ENCODE measurements at regions not wholly inside any gene's neighbourhood (a gene's known extent, or its start where the extent isn't known, plus 50 kb on each side); places are given as distances from the start of the nearest gene placed in this dataset.

- no peak overlapping the region for H3K4me2 ChIP-seq (ENCODE audit: extremely low read depth, insufficient read depth, low read length)
- no peak overlapping the region for H2AFZ ChIP-seq (ENCODE audit: low read length)
- no peaks in the 10 kb centered on the region for H3K4me1 ChIP-seq (ENCODE audit: control insufficient read depth, extremely low read depth, insufficient read depth, low read length)
- H3K27ac ChIP-seq (ENCODE audit: insufficient read depth, low read length), result no peak overlapping the region
- H3K36me3 ChIP-seq (ENCODE audit: control insufficient read depth, insufficient read depth, low read length), result no peaks in the 10 kb centered on the region
- H3K79me2 ChIP-seq (ENCODE audit: control insufficient read depth, insufficient read depth, low read length), result no peaks in the 10 kb centered on the region
- peaks cover 4% of the 10 kb centered on the region for H3K27me3 ChIP-seq (ENCODE audit: control insufficient read depth, insufficient read depth, low read length)
- H3K9ac ChIP-seq (ENCODE audit: insufficient read depth, low read length), result no peak overlapping the region
- no peaks in the 10 kb centered on the region for H3K9me3 ChIP-seq (ENCODE audit: control insufficient read depth, insufficient read depth, low read depth, low read length)
- no peak for TF ChIP-seq EZH2 (IDR thresholded peaks at IDR 0.05; ENCODE audit: low read length, missing control alignments)
- TF ChIP-seq, protein P1, sequence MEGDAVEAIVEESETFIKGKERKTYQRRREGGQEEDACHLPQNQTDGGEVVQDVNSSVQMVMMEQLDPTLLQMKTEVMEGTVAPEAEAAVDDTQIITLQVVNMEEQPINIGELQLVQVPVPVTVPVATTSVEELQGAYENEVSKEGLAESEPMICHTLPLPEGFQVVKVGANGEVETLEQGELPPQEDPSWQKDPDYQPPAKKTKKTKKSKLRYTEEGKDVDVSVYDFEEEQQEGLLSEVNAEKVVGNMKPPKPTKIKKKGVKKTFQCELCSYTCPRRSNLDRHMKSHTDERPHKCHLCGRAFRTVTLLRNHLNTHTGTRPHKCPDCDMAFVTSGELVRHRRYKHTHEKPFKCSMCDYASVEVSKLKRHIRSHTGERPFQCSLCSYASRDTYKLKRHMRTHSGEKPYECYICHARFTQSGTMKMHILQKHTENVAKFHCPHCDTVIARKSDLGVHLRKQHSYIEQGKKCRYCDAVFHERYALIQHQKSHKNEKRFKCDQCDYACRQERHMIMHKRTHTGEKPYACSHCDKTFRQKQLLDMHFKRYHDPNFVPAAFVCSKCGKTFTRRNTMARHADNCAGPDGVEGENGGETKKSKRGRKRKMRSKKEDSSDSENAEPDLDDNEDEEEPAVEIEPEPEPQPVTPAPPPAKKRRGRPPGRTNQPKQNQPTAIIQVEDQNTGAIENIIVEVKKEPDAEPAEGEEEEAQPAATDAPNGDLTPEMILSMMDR (conservative IDR thresholded peaks at IDR 0.05 in 1 of 2, IDR thresholded peaks at IDR 0.05 in 1 of 2; ENCODE audit: low read depth in 1 of 2, low read length in 2 of 2), result no peak
- no peak overlapping the region for H3K4me3 ChIP-seq (replicated peaks in 1 of 4; ENCODE audit: control extremely low read depth in 1 of 4, insufficient read depth in 1 of 4, low read depth in 3 of 4, low read length in 4 of 4)
- H4K20me1 ChIP-seq (ENCODE audit: control insufficient read depth, extremely low read depth, insufficient read depth, low read length), result no peaks in the 10 kb centered on the region
- peak in 1 of 2 donors; percentile 10 for DNase-seq (ENCODE audit: low read depth in 2 of 2)
Observed at GRCh38 chr9:38119560-38120236, 50.7 kb upstream of the SHB start.

- Histone ChIP-seq H3K9ac (ENCODE audit: insufficient read depth, low read length) (no peak overlapping the region), H3K4me2 (ENCODE audit: extremely low read depth, insufficient read depth, low read length) (no peak overlapping the region), H3K27ac (ENCODE audit: insufficient read depth, low read length) (no peak overlapping the region), H2AFZ (ENCODE audit: low read length) (no peak overlapping the region), H3K4me1 (ENCODE audit: control insufficient read depth, extremely low read depth, insufficient read depth, low read length) (no peaks in the 10 kb centered on the region), H3K27me3 (ENCODE audit: control insufficient read depth, insufficient read depth, low read length) (peaks cover 4% of the 10 kb centered on the region), H3K9me3 (ENCODE audit: control insufficient read depth, insufficient read depth, low read depth, low read length) (no peaks in the 10 kb centered on the region), H3K4me3 (replicated peaks in 1 of 4; ENCODE audit: control extremely low read depth in 1 of 4, insufficient read depth in 1 of 4, low read depth in 3 of 4, low read length in 4 of 4) (no peak overlapping the region), H4K20me1 (ENCODE audit: control insufficient read depth, extremely low read depth, insufficient read depth, low read length) (no peaks in the 10 kb centered on the region), H3K79me2 (ENCODE audit: control insufficient read depth, insufficient read depth, low read length) (no peaks in the 10 kb centered on the region), H3K36me3 (ENCODE audit: control insufficient read depth, insufficient read depth, low read length) (no peaks in the 10 kb centered on the region)
- no peak for TF ChIP-seq EZH2 (IDR thresholded peaks at IDR 0.05; ENCODE audit: low read length, missing control alignments)
- TF ChIP-seq, protein P1 (conservative IDR thresholded peaks at IDR 0.05 in 1 of 2, IDR thresholded peaks at IDR 0.05 in 1 of 2; ENCODE audit: low read depth in 1 of 2, low read length in 2 of 2), result no peak
- no peak for DNase-seq (ENCODE audit: low read depth in 2 of 2)
Observed at GRCh38 chr9:38118862-38119438, 49.9 kb upstream of the SHB start.
